SKM-1 (cell line): ENCODE measurements at regions not wholly inside any gene's neighbourhood (a gene's known extent, or its start where the extent isn't known, plus 50 kb on each side); places are given as distances from the start of the nearest gene placed in this dataset.
A peak's percentile ranks its signal among the peaks of the same experiment; 100 is the strongest.
"Not testable (repeated sequence)": the region's sequence is repeated elsewhere in the genome, so short reads cannot be mapped to it uniquely, and the experiment has no call there.

Source experiments
- DNase-seq: peaks from one replicate; lab custom pipeline; 2025; ENCODE audit not compliant: unreplicated experiment; lab: John Stamatoyannopoulos, UW

GRCh38 chr12:25682421-25682820 is 129.3 kb upstream of the LMNTD1 start:
- no peak for DNase-seq

DNA sequence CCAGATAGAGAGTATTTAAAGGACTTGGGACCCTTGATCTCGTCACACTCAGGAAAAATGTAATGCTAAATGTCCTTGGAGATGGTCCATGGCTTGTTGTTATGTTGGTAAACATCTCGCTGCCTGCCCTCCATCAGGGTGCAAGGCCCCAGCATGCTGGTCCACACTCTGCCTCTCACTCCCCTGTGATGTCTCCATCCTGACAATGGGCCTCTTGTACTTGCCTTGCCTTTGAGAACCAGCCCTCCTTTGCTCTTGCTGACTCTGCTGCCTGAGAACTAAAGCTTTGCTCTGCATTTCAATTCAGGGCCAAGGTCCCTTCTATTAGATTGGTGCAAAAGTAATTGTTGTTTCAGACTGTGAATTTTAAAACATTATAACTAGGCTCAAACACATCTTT is 131.0 kb upstream of the LMNTD1 start:
- DNase-seq = no peak

- no peak for DNase-seq
Measured at GRCh38 chr12:25686351-25686750, 133.3 kb upstream of the LMNTD1 start.

DNA sequence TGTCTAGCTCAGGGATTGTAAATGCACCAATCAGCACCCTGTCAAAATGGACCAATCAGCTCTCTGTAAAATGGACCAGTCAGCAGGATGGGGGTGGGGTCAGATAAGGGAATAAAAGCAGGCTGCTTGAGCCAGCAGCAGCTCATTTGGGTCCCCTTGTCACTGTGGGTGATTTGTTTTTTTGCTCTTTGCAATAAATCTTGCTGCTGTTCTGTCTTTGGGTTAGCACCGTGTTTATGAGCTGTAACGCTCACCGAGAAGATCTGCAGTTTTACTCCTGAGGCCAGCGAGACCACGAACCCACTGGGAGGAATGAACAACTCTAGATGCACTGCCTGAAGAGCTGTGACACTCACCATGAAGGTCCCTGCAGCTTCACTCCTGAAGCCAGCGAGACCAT is 134.1 kb upstream of the LMNTD1 start:
- no peak for DNase-seq

DNA sequence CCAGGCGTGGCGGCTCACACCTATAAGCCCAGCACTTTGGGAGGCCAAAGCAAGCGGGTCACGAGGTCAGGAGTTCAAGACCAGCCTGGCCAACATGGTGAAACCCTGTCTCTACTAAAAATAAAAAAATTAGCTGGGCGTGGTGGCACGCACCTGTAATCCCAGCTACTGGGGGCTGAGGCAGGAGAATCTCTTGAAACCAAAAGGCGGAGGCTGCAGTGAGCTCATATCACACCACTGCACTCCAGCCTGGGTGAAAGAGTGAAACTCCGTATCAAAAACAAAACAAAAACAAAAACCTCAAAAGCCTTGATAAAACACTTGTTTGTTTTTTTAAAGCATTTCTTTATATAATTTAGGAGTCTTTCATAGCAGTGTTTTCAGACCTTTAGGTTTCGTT is 135.8 kb upstream of the LMNTD1 start:
- not testable (repeated sequence) for DNase-seq

GRCh38 chr12:25689996-25690501 is 137.0 kb upstream of the LMNTD1 start:
- DNase-seq = no peak

- DNase-seq = no peak
Measured at GRCh38 chr12:25690996-25691864, 138.1 kb upstream of the LMNTD1 start.

DNA sequence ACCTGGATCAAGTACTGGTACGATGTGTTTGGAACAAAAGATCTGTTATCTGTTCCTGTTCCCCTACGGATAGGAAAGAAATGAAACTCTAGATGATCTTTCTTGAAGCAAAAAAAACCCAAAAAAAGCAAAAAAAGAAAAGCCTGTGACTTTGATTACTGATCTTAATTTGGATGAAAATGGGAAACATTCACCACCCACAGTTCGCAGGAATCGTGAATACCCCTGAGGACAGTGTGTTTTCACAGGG is 138.7 kb upstream of the LMNTD1 start:
- DNase-seq = no peak

GRCh38 chr12:25692115-25693035 is 139.3 kb upstream of the LMNTD1 start:
- no peak for DNase-seq

DNA sequence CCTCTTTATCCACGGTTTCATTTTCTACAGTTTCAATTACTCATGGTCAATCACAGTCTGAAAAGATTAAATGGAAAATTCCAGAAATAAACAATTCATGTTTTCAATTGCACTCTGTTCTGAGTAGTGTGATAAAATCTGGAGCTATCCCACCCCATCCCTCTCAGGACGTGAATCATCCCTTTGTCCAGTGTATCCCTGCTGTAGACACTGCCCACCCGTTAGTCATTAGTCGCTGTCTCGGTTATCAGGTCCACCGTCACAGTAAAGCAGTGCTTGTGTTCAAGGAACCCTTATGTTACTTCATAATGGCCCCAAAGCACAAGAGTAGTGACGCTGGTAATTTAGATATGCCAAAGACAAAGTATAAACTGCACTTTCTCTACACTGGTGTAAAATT is 141.0 kb upstream of the LMNTD1 start:
- no peak for DNase-seq

- DNase-seq = no peak
Measured at GRCh38 chr12:25695574-25695973, 142.5 kb upstream of the LMNTD1 start.

GRCh38 chr12:25698772-25699171 is 145.7 kb upstream of the LMNTD1 start:
- DNase-seq = no peak

GRCh38 chr12:25699454-25699853 is 146.4 kb upstream of the LMNTD1 start:
- DNase-seq = no peak

- DNase-seq = no peak
Measured at GRCh38 chr12:25701290-25701689, 148.2 kb upstream of the LMNTD1 start.

DNA sequence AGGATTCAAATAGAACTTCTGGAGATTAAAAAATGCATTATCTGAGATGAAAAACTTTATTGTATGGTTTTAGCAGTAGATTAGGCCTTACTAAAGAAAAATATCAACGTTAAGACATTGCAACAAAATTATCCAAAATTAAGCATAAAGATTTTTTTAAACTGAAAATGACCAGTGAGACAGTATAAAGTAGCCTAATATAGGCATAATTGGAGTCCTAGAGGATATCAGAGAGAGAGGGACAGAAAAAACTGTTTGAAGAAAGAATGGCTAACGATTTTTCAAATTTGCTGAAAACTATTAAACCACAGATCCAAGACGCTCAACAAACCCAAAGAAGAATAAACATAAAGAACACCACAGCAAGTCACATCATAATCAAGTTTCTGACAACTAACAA is 149.5 kb upstream of the LMNTD1 start:
- no peak for DNase-seq

DNA sequence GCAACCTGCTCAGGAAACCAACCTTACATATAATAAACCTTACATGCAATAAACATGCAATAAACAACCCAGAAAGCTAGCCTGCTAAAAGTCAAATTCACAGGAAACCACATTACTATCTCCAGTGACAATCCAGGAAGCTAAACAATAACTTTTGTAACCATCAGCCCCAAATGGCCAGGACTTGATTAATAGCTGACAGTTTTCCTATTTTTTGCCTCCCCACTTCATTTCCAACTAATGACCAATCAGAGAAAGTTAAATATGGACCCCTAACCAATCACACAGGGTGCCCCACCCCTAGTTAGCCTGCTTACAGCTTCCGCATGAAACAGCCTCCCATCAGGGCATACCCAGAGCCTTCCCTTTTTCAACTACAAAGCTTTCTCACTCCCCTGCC is 152.2 kb upstream of the LMNTD1 start:
- no peak for DNase-seq

- not testable (repeated sequence) for DNase-seq
Measured at GRCh38 chr12:25706646-25707045, 153.6 kb upstream of the LMNTD1 start.

DNA sequence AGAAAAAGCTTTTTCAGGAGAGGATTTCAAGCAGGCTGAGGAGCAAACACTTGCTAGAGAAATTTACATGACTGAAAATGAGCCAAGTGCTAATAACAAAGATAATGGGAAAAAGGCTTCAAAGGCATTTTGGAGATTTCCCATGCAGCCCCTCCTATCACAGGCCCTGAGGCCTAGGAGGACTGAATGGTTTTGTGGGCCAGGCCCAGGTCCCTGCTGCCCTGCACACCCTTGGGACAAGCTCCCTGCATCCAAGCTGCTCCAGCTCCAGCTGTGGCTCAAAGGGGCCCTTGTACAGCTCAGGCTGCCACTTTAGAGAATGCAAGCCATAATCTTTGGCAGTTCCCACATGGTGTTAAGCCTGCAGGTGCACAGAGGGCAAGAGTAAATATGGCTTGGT is 154.0 kb upstream of the LMNTD1 start:
- no peak for DNase-seq

DNA sequence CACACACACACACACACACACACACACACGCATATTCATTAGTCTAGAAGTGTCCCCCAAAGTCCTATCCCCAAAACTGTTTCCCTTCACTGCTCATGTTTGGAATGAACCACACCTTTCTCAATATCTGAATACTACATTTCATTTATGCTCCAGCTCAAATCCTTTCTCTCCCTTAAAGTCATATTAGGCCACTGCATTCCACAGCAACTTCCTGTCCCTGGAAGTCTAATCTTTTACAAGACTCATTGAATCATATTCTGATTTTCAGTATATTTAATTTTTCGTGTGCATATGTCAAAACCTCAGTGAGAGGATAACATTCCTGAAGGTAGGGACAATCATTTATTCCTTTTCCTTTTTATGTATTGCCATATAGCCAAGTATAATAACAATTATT is 155.6 kb upstream of the LMNTD1 start:
- DNase-seq = no peak

DNA sequence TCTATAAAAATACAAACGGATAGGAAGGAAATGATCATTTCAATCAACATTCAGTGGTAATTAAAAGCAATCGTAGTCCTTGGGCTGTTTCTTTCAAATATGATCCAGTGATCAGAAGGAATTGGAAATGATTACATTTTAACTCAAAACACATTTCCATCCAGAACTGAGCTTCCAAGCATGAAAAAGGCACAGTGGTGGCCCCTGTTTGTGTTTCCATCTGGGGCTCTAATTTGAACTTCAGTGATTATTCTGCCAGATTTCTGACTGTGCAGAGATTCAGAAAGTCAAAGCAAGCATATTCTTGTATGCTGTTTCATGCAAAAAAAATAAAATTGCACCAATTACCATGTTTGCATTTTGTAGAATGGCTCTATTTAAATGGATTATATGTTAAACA is 157.0 kb upstream of the LMNTD1 start:
- DNase-seq = no peak

GRCh38 chr12:25710938-25711605 is 158.0 kb upstream of the LMNTD1 start:
- not testable (repeated sequence) for DNase-seq

- DNase-seq = peak; percentile 11
Measured at GRCh38 chr12:25712169-25712568, 159.1 kb upstream of the LMNTD1 start.
